Tibial artery (tissue), 4 donors: ENCODE measurements at regions not wholly inside any gene's neighbourhood (a gene's known extent, or its start where the extent isn't known, plus 50 kb on each side); places are given as distances from the start of the nearest gene placed in this dataset.

Experiments used
- DNase-seq, 2 donors: peaks; one replicate each; pipeline ENCODE4 v3.0.0-alpha.2; 2019
- H3K27ac ChIP-seq, 2 donors: fragments of 200-600 bp; sonication (generic) in 1 of 2; 1 replicate in 1 of 2; 2 replicates in 1 of 2; pipeline ENCODE4 v1.5.1; 2018 to 2019; ENCODE audit warnings: mild to moderate bottlenecking in 1 of 2
- H3K27me3 ChIP-seq, 2 donors: fragments of 200-600 bp; sonication (generic) in 1 of 2; one replicate each; pipeline versions ENCODE4 v1.5.1 to v1.6.0; 2016 to 2019
- H3K36me3 ChIP-seq, 3 donors: fragments of 200-600 bp; sonication (generic) in 2 of 3; one replicate each; pipeline ENCODE4 v1.5.1; 2016 to 2019; ENCODE audit warnings: mild to moderate bottlenecking in 2 of 3
- H3K4me1 ChIP-seq, 4 donors: fragments of 200-600 bp; sonication (generic) in 2 of 4; 1 replicate in 3 of 4; 2 replicates in 1 of 4; pipeline ENCODE4 v1.5.1; 2016 to 2019
- H3K4me3 ChIP-seq, 2 donors: fragments of 200-600 bp; sonication (generic) in 1 of 2; 1 replicate in 1 of 2; 2 replicates in 1 of 2; pipeline ENCODE4 v1.5.1; 2018 to 2019; ENCODE audit warnings: mild to moderate bottlenecking in 2 of 2
- H3K9me3 ChIP-seq, 3 donors: fragments of 200-600 bp; sonication (generic) in 1 of 3; one replicate each; pipeline ENCODE4 v1.5.1; 2016 to 2019
- intact Hi-C: fragments of 100-400 bp; cut with DNase I; formaldehyde crosslinking; loops from one replicate; pipeline ENCODE4 v1.15.0; 2023; ENCODE audit warnings: low total_unique reads
- TF ChIP-seq, protein P1 (sequence below), 2 experiments: fragments of 200-600 bp in 1 of 2; fragments of 450-650 bp in 1 of 2; IDR thresholded peaks; one replicate each; pipeline ENCODE4 v1.5.1; 2017 to 2019; ENCODE audit warnings: antibody characterized with exemption in 2 of 2, mild to moderate bottlenecking in 1 of 2, moderate library complexity in 1 of 2

DNA sequence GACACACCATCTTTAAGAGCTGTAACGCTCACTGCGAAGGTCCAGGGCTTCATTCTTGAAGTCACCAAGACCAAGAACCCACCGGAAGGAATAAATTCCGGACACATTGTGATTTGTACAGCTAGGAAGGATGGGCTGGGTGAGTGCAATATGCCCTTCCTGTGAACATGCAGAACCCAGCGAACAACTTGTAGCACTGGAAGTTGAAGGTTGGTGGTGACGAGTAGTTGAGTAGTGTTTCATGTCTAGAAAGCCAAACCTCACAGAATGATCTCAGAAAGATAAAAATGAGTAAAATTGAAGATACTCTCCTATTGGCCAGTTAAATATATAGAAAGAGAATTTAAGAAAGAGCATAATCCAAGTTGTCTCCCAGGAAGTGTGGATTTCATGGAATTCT lies 462.2 kb upstream of the CFAP20DC start:
- no peaks in the 10 kb centered on the region for H3K4me1 ChIP-seq
- no peak overlapping the region for H3K4me3 ChIP-seq
- intact Hi-C loops, result no loop called here
- DNase-seq, result no peak
- TF ChIP-seq, protein P1, sequence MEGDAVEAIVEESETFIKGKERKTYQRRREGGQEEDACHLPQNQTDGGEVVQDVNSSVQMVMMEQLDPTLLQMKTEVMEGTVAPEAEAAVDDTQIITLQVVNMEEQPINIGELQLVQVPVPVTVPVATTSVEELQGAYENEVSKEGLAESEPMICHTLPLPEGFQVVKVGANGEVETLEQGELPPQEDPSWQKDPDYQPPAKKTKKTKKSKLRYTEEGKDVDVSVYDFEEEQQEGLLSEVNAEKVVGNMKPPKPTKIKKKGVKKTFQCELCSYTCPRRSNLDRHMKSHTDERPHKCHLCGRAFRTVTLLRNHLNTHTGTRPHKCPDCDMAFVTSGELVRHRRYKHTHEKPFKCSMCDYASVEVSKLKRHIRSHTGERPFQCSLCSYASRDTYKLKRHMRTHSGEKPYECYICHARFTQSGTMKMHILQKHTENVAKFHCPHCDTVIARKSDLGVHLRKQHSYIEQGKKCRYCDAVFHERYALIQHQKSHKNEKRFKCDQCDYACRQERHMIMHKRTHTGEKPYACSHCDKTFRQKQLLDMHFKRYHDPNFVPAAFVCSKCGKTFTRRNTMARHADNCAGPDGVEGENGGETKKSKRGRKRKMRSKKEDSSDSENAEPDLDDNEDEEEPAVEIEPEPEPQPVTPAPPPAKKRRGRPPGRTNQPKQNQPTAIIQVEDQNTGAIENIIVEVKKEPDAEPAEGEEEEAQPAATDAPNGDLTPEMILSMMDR (IDR thresholded peaks at IDR 0.05), result no peak
- no peaks in the 10 kb centered on the region for H3K36me3 ChIP-seq
- no peak overlapping the region for H3K27ac ChIP-seq
- H3K9me3 ChIP-seq, result no peaks in the 10 kb centered on the region
- no peaks in the 10 kb centered on the region for H3K27me3 ChIP-seq

DNA sequence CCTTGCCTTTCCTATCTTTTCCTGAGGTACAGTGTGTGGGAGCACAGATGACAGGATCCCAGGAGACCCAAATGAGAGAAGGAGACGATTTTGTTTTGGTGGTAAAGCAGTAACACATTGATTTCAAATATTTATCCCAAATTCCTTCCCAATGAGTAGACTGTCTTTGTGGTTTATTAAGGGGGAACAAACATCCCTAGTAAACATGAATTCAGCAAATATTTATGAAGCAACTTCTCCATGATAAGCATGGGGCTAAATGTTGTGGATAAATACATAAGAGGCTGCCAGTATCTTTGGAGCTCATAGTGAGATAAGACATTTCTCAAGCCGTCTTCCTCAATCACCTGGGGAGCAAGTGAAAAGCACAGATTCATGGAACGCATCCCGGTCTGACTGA lies 460.8 kb upstream of the CFAP20DC start:
- H3K4me1 ChIP-seq, result no peaks in the 10 kb centered on the region
- no peak overlapping the region for H3K27ac ChIP-seq
- no peak for DNase-seq
- no peak overlapping the region for H3K4me3 ChIP-seq
- no peaks in the 10 kb centered on the region for H3K36me3 ChIP-seq
- H3K9me3 ChIP-seq, result no peaks in the 10 kb centered on the region
- TF ChIP-seq, protein P1 (IDR thresholded peaks at IDR 0.05), result no peak
- no peaks in the 10 kb centered on the region for H3K27me3 ChIP-seq
- intact Hi-C loops, result no loop called here

DNA sequence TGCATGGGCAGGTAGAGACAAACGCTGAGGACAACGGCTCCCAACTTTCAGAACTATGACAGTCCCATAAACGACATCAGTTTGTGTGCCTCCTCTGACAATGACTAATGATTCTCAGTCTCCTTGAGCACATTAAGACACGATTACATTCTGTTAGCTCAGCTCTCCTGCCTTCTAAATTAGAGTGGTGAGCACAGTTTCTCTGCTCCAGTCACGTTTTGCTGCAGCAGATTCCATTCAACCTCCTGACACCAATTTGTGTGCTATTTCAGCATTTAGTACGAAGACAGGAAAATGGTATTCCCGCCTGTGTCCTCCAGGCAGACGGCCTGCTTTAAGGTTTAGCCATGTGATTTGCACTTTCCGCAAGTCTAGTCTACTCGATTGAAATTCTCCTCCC lies 458.4 kb upstream of the CFAP20DC start:
- intact Hi-C loops, result no loop called here
- no peak overlapping the region for H3K27ac ChIP-seq
- TF ChIP-seq, protein P1 (IDR thresholded peaks at IDR 0.05), result no peak

DNA sequence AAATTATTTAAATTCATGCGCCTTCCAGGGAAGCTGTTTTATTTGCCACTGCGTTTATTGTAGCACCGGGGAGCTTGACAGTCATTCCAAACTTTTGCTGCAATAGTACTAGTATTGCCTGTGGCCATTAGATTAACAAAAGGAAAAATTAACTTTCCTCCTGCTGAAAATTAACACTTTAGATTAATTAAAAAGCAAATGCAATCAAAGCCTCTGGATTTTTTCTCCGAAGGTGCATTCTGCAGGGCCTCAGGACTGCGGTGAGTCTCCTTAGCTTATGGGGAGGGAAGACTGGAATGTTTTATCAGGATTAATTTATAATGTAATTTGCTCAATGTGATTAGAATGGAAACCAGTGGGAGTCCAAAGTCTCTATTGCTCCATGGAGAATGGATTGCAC lies 456.4 kb upstream of the CFAP20DC start:
- H3K4me3 ChIP-seq, result no peak overlapping the region
- H3K36me3 ChIP-seq, result no peaks in the 10 kb centered on the region
- H3K4me1 ChIP-seq, result no peaks in the 10 kb centered on the region
- TF ChIP-seq, protein P1 (IDR thresholded peaks at IDR 0.05), result no peak
- intact Hi-C loops, result no loop called here
- H3K27ac ChIP-seq, result no peak overlapping the region
- H3K9me3 ChIP-seq, result no peaks in the 10 kb centered on the region
- no peak for DNase-seq
- no peaks in the 10 kb centered on the region for H3K27me3 ChIP-seq

More for the DNA sequence above, 458.4 kb upstream of the CFAP20DC start:
- no peaks in the 10 kb centered on the region for H3K4me1 ChIP-seq
- no peak for DNase-seq
- no peaks in the 10 kb centered on the region for H3K36me3 ChIP-seq
- H3K4me3 ChIP-seq, result no peak overlapping the region
- H3K27me3 ChIP-seq, result no peaks in the 10 kb centered on the region
- no peaks in the 10 kb centered on the region for H3K9me3 ChIP-seq

DNA sequence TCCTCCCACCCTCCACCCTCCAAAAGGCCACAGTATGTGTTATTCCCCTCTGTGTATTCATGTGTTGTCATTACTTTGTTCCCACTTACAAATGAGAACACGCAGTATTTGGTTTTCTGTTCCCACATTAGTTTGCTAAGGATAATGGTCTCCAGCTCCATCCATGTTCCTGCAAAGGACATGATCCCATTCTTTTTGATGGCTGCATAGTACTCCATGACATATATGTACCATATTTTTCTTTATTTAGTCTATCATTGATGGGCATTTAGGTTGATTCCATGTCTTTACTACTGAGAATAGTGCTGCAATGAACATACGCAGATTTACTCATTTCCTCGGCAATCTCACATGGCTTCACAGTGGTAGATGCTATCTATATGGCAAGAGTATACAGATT lies 453.6 kb upstream of the CFAP20DC start:
- no peaks in the 10 kb centered on the region for H3K27me3 ChIP-seq

More for the DNA sequence above, 453.6 kb upstream of the CFAP20DC start:
- Histone ChIP-seq H3K4me1 (no peaks in the 10 kb centered on the region), H3K4me3 (no peak overlapping the region), H3K9me3 (no peaks in the 10 kb centered on the region), H3K36me3 (no peaks in the 10 kb centered on the region), H3K27ac (no peak overlapping the region)
- no peak for DNase-seq
- TF ChIP-seq, protein P1 (IDR thresholded peaks at IDR 0.05), result no peak
- intact Hi-C loops, result no loop called here
